MG63 (cell line): ENCODE measurements at regions not wholly inside any gene's neighbourhood (a gene's known extent, or its start where the extent isn't known, plus 50 kb on each side); places are given as distances from the start of the nearest gene placed in this dataset.

ENCODE experiments used
- DNase-seq: peaks from one replicate; pipeline ENCODE4 v3.0.0-alpha.2; 2020
- H3K27me3 ChIP-seq: fragments of 250-450 bp; sonication (Bioruptor Pico); 2 replicates; pipeline ENCODE4 v1.5.1; 2020; ENCODE audit warnings: mild to moderate bottlenecking, moderate library complexity
- H3K36me3 ChIP-seq: fragments of 250-450 bp; sonication (Bioruptor Pico); 2 replicates; pipeline ENCODE4 v1.5.1; 2020; ENCODE audit warnings: mild to moderate bottlenecking, moderate library complexity
- H3K4me3 ChIP-seq: fragments of 250-450 bp; sonication (Bioruptor Pico); 2 replicates; pipeline ENCODE4 v1.5.1; 2020; ENCODE audit warnings: mild to moderate bottlenecking, moderate library complexity
- H3K9me3 ChIP-seq: fragments of 250-450 bp; sonication (Bioruptor Pico); 2 replicates; pipeline ENCODE4 v1.5.1; 2020; ENCODE audit warnings: mild to moderate bottlenecking, moderate library complexity

GRCh38 chr7:18179093-18179492 is 151.4 kb upstream of the PRPS1L1 start:
- Histone ChIP-seq H3K36me3 (no peaks in the 10 kb centered on the region), H3K9me3 (no peaks in the 10 kb centered on the region), H3K4me3 (no peak overlapping the region), H3K27me3 (no peaks in the 10 kb centered on the region)
- no peak for DNase-seq

- no peak for DNase-seq
- Histone ChIP-seq H3K36me3 (no peaks in the 10 kb centered on the region), H3K4me3 (no peak overlapping the region), H3K9me3 (no peaks in the 10 kb centered on the region), H3K27me3 (no peaks in the 10 kb centered on the region)
Observed at GRCh38 chr7:18180685-18181084, 153.0 kb upstream of the PRPS1L1 start.

GRCh38 chr7:18189500-18190126 is 162.0 kb upstream of the PRPS1L1 start:
- no peak for DNase-seq
- no peaks in the 10 kb centered on the region for H3K36me3 ChIP-seq

GRCh38 chr7:18191341-18191740 is 163.7 kb upstream of the PRPS1L1 start:
- H3K27me3 ChIP-seq: no peaks in the 10 kb centered on the region
- no peak for DNase-seq

More at GRCh38 chr7:18189500-18190126, 162.0 kb upstream of the PRPS1L1 start:
- Histone ChIP-seq H3K27me3 (no peaks in the 10 kb centered on the region), H3K9me3 (no peaks in the 10 kb centered on the region), H3K4me3 (no peak overlapping the region)

GRCh38 chr7:18191862-18192625 is 164.4 kb upstream of the PRPS1L1 start:
- no peaks in the 10 kb centered on the region for H3K27me3 ChIP-seq

More at GRCh38 chr7:18191341-18191740, 163.7 kb upstream of the PRPS1L1 start:
- Histone ChIP-seq H3K36me3 (no peaks in the 10 kb centered on the region), H3K9me3 (no peaks in the 10 kb centered on the region), H3K4me3 (no peak overlapping the region)

DNA sequence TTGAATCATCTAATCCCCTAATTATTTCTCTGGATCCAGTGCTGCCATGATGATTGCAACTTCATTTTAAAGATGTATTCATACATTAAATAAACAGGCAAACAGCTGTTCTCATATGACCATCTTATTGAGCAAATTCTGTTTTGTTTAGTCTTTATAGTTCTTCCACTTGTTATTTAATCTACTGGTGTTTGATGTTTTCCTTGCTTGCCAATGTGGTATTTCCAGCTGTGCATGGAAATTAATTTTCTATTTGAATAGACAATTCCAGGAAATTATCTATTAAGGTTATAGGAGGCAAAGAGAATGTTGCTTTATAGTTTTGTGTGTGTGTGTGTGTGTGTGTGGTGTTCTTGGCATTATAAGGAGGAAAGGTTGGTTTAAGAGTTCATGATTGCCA is 167.0 kb upstream of the PRPS1L1 start:
- Histone ChIP-seq H3K36me3 (no peaks in the 10 kb centered on the region), H3K4me3 (no peak overlapping the region), H3K9me3 (no peaks in the 10 kb centered on the region), H3K27me3 (no peaks in the 10 kb centered on the region)
- DNase-seq: no peak

More at GRCh38 chr7:18191862-18192625, 164.4 kb upstream of the PRPS1L1 start:
- Histone ChIP-seq H3K9me3 (no peaks in the 10 kb centered on the region), H3K36me3 (no peaks in the 10 kb centered on the region), H3K4me3 (no peak overlapping the region)
- no peak for DNase-seq

DNA sequence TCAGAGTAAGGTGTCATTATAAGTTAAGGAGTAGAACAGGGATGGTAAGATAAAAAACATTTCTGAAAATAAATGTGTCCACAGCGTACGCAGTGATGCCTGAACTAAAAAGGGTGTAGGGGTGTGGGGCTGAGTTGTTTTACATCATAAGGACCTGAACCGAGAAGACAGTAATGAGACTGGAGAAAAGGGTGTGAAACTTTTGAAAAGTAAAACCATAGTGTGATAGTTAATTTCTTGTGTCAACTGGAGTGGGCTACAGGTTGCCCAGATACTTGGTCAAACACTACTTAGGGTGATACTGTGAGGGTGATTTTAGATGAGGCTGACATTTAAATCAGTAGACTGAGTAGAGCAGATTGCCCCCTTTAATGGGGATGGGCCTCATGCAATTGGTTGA is 169.0 kb upstream of the PRPS1L1 start:
- H3K4me3 ChIP-seq: no peak overlapping the region
- H3K27me3 ChIP-seq: no peaks in the 10 kb centered on the region
- H3K9me3 ChIP-seq: no peaks in the 10 kb centered on the region
- no peak for DNase-seq
- H3K36me3 ChIP-seq: no peaks in the 10 kb centered on the region

DNA sequence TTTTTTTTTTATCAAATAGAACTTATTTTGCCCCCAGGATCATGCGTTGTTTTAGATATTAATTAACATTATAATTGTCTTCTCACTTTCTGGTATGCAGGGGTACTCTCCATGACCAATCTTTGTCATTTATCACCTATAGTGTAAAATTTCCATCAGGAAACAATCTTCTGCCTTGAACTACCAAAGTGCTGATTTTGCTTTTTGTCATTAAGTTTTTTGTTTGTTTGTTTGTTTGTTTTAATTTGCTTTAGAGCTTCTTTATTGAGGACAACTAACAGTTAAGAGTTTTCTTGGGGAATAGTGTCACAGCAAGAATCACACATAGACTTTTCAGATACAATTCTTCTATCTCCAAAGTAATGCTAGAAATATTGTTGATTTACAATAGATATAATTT is 171.2 kb upstream of the PRPS1L1 start:
- no peak for DNase-seq
- H3K36me3 ChIP-seq: no peaks in the 10 kb centered on the region
- no peaks in the 10 kb centered on the region for H3K9me3 ChIP-seq
- no peaks in the 10 kb centered on the region for H3K27me3 ChIP-seq
- no peak overlapping the region for H3K4me3 ChIP-seq

- H3K27me3 ChIP-seq: no peaks in the 10 kb centered on the region
- no peaks in the 10 kb centered on the region for H3K36me3 ChIP-seq
- H3K9me3 ChIP-seq: no peaks in the 10 kb centered on the region
- no peak for DNase-seq
- no peak overlapping the region for H3K4me3 ChIP-seq
Observed at GRCh38 chr7:18200266-18200665, 172.6 kb upstream of the PRPS1L1 start.

GRCh38 chr7:18200855-18201254 is 173.2 kb upstream of the PRPS1L1 start:
- Histone ChIP-seq H3K36me3 (no peaks in the 10 kb centered on the region), H3K9me3 (no peaks in the 10 kb centered on the region)

DNA sequence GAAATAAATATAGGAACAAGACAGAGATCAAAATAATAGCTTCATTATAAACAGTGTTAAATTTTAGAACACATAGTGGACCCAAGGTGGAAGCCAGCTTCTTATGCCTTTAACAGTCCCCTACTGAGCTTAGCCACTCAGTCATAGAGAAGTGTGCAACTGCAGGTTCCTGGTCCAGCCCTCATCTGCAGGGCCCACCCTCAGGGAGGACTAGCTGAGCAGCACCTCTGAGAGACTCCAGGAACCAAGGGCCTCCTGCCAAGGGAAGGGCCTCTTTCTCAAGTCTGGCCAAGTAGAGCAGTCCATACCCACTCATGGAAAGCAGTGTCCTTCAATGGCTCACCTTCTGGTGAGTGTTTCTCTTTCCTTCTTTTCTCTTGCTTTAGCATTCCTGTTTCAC is 173.7 kb upstream of the PRPS1L1 start:
- Histone ChIP-seq H3K36me3 (no peaks in the 10 kb centered on the region), H3K27me3 (no peaks in the 10 kb centered on the region), H3K9me3 (no peaks in the 10 kb centered on the region), H3K4me3 (no peak overlapping the region)
- DNase-seq: peak; percentile 1

More at GRCh38 chr7:18200855-18201254, 173.2 kb upstream of the PRPS1L1 start:
- DNase-seq: no peak
- H3K4me3 ChIP-seq: no peak overlapping the region
- H3K27me3 ChIP-seq: no peaks in the 10 kb centered on the region

DNA sequence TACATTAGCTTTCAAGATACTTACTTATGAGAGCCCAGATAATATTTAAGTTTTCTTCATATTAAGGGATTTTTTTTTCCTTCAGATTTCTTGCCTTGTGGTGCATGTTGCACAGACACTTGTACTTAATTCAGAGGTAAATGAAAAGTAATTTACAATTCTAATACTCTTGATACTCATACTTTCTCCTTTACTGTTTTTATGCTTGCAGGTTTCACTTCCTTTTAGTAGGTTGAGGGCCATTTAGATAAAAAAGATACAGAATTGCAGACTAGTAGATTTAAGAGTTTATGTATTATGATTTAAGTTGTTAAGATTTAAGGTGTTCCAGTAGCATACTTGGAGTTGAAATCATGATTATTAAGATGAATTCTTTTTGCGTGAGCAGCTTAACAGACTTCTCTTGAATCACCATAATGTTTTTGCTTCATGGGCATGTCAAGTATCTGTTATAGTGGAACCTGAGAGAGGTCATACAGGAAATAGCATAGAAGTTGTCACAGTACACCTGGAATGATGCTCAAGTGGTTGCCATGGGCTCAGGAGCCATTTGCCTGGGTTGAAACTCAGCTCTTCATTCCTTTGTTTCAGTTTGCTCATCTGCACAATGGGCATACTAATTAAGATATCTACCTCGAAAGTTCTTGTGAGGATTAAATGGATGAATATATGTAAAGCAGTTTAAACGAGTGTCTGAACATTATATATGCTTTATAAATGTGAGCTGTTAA is 174.8 kb upstream of the PRPS1L1 start:
- Histone ChIP-seq H3K4me3 (no peak overlapping the region), H3K27me3 (no peaks in the 10 kb centered on the region), H3K36me3 (no peaks in the 10 kb centered on the region), H3K9me3 (no peaks in the 10 kb centered on the region)
- DNase-seq: no peak

DNA sequence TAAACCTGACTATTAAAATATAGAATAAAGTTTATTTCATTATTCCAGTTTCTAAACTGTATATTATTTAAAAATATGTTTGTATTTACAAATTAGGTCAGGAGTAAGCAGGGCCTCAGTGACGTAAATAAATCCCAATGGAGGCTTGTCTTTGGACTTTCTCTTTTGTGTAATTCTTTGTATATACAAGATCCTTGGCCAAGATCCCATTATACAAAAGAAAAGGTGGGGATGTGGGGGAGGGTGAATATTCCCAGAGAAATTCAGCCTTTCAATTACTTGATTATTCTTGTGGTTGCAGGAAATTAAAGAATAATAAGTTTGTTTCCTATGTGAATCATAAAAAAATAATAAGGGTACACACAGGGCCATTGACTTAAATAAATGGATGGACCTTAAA is 178.7 kb upstream of the PRPS1L1 start:
- H3K9me3 ChIP-seq: no peaks in the 10 kb centered on the region
- no peak overlapping the region for H3K4me3 ChIP-seq
- no peak for DNase-seq
- no peaks in the 10 kb centered on the region for H3K27me3 ChIP-seq
- H3K36me3 ChIP-seq: no peaks in the 10 kb centered on the region

DNA sequence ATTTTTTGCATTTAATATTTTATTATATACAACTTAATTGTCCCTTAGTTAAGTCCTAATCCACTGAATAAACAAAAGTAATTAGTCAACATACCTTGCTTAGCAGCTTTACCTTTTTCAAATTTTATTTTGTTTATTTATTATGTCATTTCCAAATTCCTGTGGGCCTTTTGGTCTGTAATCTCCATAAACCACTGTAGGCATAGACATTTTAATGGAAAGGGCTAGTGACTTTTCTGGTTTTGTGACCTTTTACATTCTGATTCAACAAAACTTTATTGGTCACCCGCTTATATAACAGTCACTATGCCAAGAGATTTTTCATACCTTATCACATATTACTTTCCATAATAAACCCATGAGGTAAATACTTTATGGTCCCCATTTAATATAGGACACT is 181.3 kb upstream of the PRPS1L1 start:
- H3K9me3 ChIP-seq: no peaks in the 10 kb centered on the region
- H3K36me3 ChIP-seq: no peaks in the 10 kb centered on the region
- DNase-seq: no peak
- no peak overlapping the region for H3K4me3 ChIP-seq
- no peaks in the 10 kb centered on the region for H3K27me3 ChIP-seq

- H3K27me3 ChIP-seq: no peaks in the 10 kb centered on the region
Observed at GRCh38 chr7:18210377-18210776, 182.7 kb upstream of the PRPS1L1 start.

GRCh38 chr7:18210788-18211187 is 183.1 kb upstream of the PRPS1L1 start:
- Histone ChIP-seq H3K9me3 (no peaks in the 10 kb centered on the region), H3K27me3 (no peaks in the 10 kb centered on the region), H3K4me3 (no peak overlapping the region), H3K36me3 (no peaks in the 10 kb centered on the region)
- no peak for DNase-seq

More at GRCh38 chr7:18210377-18210776, 182.7 kb upstream of the PRPS1L1 start:
- no peak for DNase-seq
- no peaks in the 10 kb centered on the region for H3K9me3 ChIP-seq
- no peak overlapping the region for H3K4me3 ChIP-seq
- H3K36me3 ChIP-seq: no peaks in the 10 kb centered on the region

DNA sequence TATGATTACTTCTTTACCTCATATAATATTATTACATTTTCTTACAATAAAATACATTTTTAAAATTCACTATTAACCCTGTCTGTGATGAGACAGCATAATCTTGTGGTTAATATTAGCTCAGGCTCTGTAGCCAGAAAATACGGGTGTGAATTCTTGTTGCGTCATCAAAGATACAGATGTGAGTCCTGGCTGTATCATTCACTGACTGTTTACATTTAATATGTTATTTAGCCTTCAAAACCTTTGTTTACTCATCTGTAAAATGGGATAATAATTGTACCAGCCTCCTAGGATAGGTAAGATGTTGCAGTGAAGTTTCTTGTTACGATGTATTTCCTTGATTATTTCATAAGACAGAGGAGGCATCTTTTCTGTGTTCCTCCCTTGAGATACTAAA is 184.7 kb upstream of the PRPS1L1 start:
- Histone ChIP-seq H3K27me3 (no peaks in the 10 kb centered on the region), H3K4me3 (no peak overlapping the region), H3K36me3 (no peaks in the 10 kb centered on the region), H3K9me3 (no peaks in the 10 kb centered on the region)
- no peak for DNase-seq
